Thymus (tissue), 11 donors: ENCODE measurements at regions not wholly inside any gene's neighbourhood (a gene's known extent, or its start where the extent isn't known, plus 50 kb on each side); places are given as distances from the start of the nearest gene placed in this dataset.

Experiments used
- DNase-seq, 9 donors: peaks; one replicate each; pipeline ENCODE4 v3.0.0-alpha.2; 2013; ENCODE audit warnings: low spot score in 9 of 9, low read depth in 6 of 9, missing footprints in 1 of 9
- H3K27ac ChIP-seq, 2 donors: one replicate each; pipeline ENCODE4 v1.5.1; 2013; ENCODE audit warnings: control low read depth in 1 of 2, low read depth in 1 of 2, low read length in 1 of 2, mild to moderate bottlenecking in 1 of 2, moderate library complexity in 1 of 2
- H3K27me3 ChIP-seq, 2 donors: one replicate each; pipeline ENCODE4 v1.5.1; 2013; ENCODE audit warnings: low read length in 1 of 2; ENCODE audit not compliant: control insufficient read depth in 2 of 2, insufficient read depth in 1 of 2
- H3K36me3 ChIP-seq, 2 donors: one replicate each; pipeline ENCODE4 v1.5.1; 2013; ENCODE audit warnings: low read length in 1 of 2, mild to moderate bottlenecking in 1 of 2, moderate library complexity in 1 of 2; ENCODE audit not compliant: control insufficient read depth in 2 of 2, insufficient read depth in 2 of 2
- H3K4me1 ChIP-seq, 2 donors: one replicate each; pipeline ENCODE4 v1.5.1; 2013; ENCODE audit warnings: low read length in 2 of 2; ENCODE audit not compliant: control insufficient read depth in 2 of 2, insufficient read depth in 2 of 2
- H3K4me3 ChIP-seq, 2 donors: one replicate each; pipeline ENCODE4 v1.5.1; 2013; ENCODE audit warnings: low read length in 2 of 2, control low read depth in 1 of 2, mild to moderate bottlenecking in 1 of 2
- H3K9me3 ChIP-seq, 2 donors: one replicate each; pipeline ENCODE4 v1.5.1; 2013; ENCODE audit warnings: low read length in 1 of 2, mild to moderate bottlenecking in 1 of 2; ENCODE audit not compliant: control insufficient read depth in 2 of 2, insufficient read depth in 1 of 2
- WGBS: extraction: QIAGEN DNeasy Blood & Tissue Kit; methylation state at CpG from one replicate; pipeline ENCODE4 v1.1.7; 2013; 5-methylcytosine and 5-hydroxymethylcytosine counted together
- donor health status: healthy.

GRCh38 chr2:241974851-241975592 lies 105.5 kb downstream of the RTP5 start:
- no peaks in the 10 kb centered on the region for H3K4me1 ChIP-seq
- 95% methylated on average over 26 of the region's 26 CpGs for WGBS

GRCh38 chr2:241975593-241976284 lies 106.2 kb downstream of the RTP5 start:
- no peak overlapping the region for H3K27ac ChIP-seq
- no peaks in the 10 kb centered on the region for H3K27me3 ChIP-seq
- peaks cover 16 to 55% of the 10 kb centered on the region in 2 donors for H3K36me3 ChIP-seq
- WGBS: 97% methylated on average over 9 of the region's 9 CpGs
- no peaks in the 10 kb centered on the region for H3K9me3 ChIP-seq
- no peaks in the 10 kb centered on the region for H3K4me1 ChIP-seq
- H3K4me3 ChIP-seq: no peak overlapping the region
- no peak for DNase-seq

More at GRCh38 chr2:241974851-241975592, 105.5 kb downstream of the RTP5 start:
- Histone ChIP-seq H3K36me3 (peaks cover 20 to 61% of the 10 kb centered on the region in 2 donors), H3K9me3 (no peaks in the 10 kb centered on the region), H3K27ac (no peak overlapping the region), H3K4me3 (no peak overlapping the region), H3K27me3 (no peaks in the 10 kb centered on the region)
- no peak for DNase-seq

DNA sequence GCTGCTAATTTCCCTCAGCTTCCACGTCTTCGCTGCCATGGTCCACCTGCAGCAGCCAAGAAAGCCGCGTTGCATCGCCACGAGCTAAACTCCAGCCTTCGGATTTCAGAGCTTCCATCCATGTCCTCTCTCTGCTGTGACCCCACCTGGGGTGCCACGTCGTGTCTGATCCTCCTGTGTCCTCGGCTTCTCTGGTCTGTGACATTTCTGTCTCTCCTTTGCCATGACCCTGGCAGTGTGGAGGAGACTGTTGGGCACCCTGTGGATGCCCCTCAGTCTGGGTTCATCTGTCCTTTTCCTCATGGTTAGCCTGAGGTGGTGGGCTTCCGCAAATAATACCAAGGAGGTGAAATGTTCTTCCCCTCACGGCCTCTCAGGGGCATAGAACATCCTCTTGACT lies 106.8 kb downstream of the RTP5 start:
- Histone ChIP-seq H3K4me1 (no peaks in the 10 kb centered on the region), H3K27ac (no peak overlapping the region), H3K4me3 (no peak overlapping the region), H3K36me3 (peaks cover 13 to 52% of the 10 kb centered on the region in 2 donors), H3K27me3 (no peaks in the 10 kb centered on the region), H3K9me3 (no peaks in the 10 kb centered on the region)
- WGBS: 92% methylated on average over 12 of the region's 12 CpGs
- no peak for DNase-seq

DNA sequence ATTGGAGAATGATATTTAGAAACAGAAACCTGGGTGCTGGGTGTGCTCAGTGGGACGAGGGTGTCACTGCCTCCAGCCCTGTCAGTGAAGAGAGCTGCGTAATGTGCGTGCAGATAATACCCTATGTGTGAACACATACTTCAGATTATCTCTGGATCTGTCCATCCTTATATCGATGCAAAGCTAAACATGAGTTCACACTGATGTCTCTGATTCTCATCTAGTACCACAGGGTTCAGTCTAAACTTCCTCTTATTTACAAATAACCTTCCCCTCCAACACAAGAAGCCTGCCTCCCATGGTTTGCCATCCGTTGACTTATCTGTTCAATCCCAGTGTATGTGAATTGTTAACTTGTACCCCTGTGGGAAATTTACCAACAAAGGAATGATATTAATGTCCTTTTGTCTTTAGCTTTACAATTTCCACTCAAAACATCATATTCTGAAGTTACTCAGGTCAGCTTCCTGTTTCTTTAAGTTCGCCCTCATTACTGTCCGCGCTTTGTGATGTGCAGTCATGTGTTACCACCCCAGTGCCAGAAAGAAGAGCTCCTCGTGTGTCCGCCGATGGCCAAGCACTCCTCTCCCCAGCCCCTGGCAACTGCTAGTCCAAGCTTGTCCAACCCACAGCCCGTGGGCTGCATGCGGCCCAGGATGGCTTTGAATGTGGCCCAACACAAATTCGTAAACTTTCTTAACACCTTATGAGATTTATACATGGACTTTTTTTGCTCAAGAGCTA lies 108.2 kb downstream of the RTP5 start:
- no peaks in the 10 kb centered on the region for H3K27me3 ChIP-seq
- no peak for DNase-seq
- no peaks in the 10 kb centered on the region for H3K4me1 ChIP-seq
- H3K27ac ChIP-seq: no peak overlapping the region
- WGBS: 97% methylated on average over 14 of the region's 14 CpGs
- H3K36me3 ChIP-seq: peaks cover 9 to 40% of the 10 kb centered on the region in 2 donors
- H3K9me3 ChIP-seq: no peaks in the 10 kb centered on the region
- H3K4me3 ChIP-seq: no peak overlapping the region

- H3K36me3 ChIP-seq: peaks cover 3 to 33% of the 10 kb centered on the region in 2 donors
- H3K27ac ChIP-seq: no peak overlapping the region
- H3K9me3 ChIP-seq: no peaks in the 10 kb centered on the region
- WGBS: 100% methylated on average over 1 of the region's 1 CpG
- no peaks in the 10 kb centered on the region for H3K4me1 ChIP-seq
- H3K27me3 ChIP-seq: no peaks in the 10 kb centered on the region
- no peak for DNase-seq
- no peak overlapping the region for H3K4me3 ChIP-seq
Observed at GRCh38 chr2:241978670-241979069, 109.1 kb downstream of the RTP5 start.

GRCh38 chr2:241980193-241980592 lies 110.7 kb downstream of the RTP5 start:
- Histone ChIP-seq H3K4me3 (no peak overlapping the region), H3K4me1 (no peaks in the 10 kb centered on the region), H3K36me3 (peaks cover 0 to 18% of the 10 kb centered on the region in 2 donors), H3K27me3 (no peaks in the 10 kb centered on the region), H3K27ac (no peak overlapping the region), H3K9me3 (no peaks in the 10 kb centered on the region)
- WGBS: 79% methylated on average over 6 of the region's 6 CpGs
- DNase-seq: no peak

DNA sequence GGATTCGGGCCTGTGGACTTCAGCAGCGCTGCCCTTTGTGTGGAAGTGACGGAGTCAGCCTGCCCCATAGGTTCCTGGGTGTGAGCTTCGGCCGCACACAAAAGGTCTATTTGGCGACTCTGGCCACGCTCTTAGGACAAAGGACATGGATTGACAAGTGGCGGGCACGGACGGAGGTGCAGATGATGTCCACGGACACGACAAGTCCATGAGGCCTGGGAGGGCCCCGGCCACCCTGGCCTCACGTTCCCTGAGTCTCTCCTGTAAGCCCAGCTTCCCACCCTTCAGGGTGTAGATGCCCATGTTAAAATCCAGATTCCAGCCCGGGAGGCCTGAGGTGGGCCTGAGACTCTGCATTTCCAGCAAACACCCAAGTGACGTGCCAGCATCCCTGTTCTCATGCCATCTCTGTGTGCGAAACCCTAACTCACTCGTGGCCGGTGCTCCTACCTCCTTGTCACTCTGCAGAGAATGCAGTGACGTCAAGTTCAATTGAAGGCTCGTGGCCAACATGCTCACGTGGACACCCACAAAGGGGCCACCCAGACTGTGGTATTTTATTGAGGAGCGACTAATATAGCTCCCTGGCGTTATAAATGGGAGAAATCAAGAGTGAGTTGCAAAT lies 111.7 kb downstream of the RTP5 start:
- no peaks in the 10 kb centered on the region for H3K4me1 ChIP-seq
- H3K27me3 ChIP-seq: no peaks in the 10 kb centered on the region
- WGBS: 98% methylated on average over 24 of the region's 24 CpGs
- no peak overlapping the region for H3K4me3 ChIP-seq
- no peak overlapping the region for H3K27ac ChIP-seq
- peaks cover 0 to 12% of the 10 kb centered on the region in 2 donors for H3K36me3 ChIP-seq
- DNase-seq: no peak
- H3K9me3 ChIP-seq: no peaks in the 10 kb centered on the region

DNA sequence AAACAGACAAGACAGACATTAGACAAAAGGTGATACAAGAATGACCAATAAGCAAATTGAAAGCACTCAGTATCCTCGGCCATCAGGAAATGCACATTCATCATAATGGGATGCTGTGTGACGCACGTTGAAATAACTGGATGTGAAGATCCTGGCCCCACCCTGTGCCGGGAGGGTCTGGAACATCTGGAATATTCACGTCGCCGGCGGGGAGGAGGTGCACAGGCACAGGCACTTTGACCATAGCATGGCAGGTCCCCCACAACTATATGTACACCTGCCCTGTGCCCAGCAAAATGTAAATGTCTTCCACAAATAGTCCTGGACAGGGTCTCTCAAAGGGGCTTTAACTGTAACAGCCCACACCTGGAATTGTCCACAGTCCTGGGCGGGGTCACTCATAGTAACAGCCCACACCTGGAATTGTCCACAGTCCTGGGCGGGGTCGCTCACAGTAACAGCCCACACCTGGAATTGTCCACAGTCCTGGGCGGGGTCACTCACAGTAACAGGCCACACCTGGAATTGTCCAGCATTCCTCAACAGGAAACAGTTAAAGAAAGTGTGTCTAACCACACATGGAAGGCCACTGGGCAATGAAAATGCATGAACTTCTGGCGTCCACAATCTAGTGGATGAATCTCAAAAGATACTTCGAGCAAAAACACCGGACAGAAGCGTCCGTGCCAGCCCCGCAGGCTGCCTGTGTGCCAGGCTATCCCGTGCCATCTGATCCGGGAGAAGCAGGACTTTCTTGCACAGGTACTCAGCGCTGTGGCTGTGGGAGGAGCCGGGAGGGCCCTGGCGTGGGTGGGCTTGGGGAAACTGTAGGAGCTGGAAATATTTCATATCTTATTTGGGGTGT lies 113.4 kb downstream of the RTP5 start:
- 95% methylated on average over 23 of the region's 23 CpGs for WGBS
- no peak for DNase-seq

More for the DNA sequence above, 113.4 kb downstream of the RTP5 start:
- H3K36me3 ChIP-seq: peaks cover 0 to 6% of the 10 kb centered on the region in 2 donors
- no peak overlapping the region for H3K27ac ChIP-seq
- H3K27me3 ChIP-seq: no peaks in the 10 kb centered on the region
- H3K4me1 ChIP-seq: no peaks in the 10 kb centered on the region
- peaks cover 0 to 12% of the 10 kb centered on the region in 2 donors for H3K9me3 ChIP-seq
- H3K4me3 ChIP-seq: no peak overlapping the region
